NOMO-1 treated with dmso at 0.1 percent for 144 hours (cell line): ENCODE measurements at regions not wholly inside any gene's neighbourhood (a gene's known extent, or its start where the extent isn't known, plus 50 kb on each side); places are given as distances from the start of the nearest gene placed in this dataset.

Experiments used
- DNase-seq: peaks from one replicate; lab custom pipeline; 2025; ENCODE audit not compliant: unreplicated experiment; lab: John Stamatoyannopoulos, UW

DNA sequence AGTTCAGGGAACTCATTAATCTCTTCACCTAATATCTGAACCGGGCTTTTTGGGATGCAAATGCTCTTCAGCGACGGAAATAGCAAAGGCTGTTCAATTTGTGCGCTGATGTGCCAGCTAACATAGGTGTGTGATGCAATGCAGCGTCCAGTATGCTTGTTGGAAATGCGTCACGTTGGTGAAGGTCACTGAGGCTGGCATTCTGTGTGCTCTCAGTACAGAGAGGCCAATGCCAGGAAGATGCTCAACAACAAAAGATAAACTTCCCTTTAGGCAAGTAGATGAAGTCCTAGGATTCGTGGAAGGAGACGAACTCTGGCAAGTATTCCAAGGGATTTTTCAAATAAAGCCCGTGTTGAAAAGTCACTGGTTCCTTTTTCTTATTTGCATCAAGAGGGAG is 649.5 kb upstream of the MKI67 start:
- no peak for DNase-seq

DNA sequence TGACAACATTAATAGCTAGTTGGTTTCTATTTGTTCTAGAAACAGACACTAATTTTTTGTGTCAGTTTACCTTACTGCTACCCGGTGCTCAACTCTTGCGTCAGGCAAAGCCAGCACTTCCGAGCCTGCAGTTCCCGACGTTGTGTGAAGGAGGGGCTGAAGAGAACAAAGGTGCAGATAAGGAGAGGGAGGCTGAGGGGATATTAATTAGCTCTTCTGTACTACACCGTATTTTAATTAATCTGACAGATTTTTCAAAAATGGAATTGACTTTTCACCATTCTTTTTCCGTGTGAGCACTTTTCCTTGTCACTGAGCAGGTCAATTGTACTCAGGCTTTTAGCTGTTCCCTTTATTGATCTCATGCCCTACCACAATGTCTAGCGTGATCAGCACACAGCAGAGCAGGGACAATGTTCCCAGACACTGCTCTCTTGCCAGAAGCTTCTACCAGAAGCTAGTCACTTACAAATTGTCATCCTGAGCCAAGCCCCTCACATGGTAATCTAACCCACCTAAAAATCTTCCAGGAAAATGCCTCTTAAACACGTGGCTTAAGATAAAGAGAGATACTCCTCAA is 650.5 kb upstream of the MKI67 start:
- DNase-seq, result no peak

DNA sequence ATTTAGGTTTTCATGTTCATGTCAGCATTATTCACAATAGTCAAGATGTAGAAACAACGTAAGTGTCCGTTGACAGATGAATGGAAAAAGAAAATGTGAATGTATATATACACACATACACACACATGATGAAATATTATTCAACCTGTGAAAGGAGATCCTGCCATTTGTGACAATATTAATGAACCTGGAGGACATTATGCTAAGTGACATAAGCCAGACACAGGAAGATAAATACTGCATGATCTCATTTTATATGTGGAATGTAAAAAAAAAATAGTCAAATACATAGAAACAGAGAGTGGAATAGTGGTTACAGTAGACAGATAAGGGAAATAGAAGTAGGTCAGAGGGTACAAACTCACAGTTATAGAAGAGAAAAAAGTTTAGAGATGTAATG is 651.1 kb upstream of the MKI67 start:
- no peak for DNase-seq

DNA sequence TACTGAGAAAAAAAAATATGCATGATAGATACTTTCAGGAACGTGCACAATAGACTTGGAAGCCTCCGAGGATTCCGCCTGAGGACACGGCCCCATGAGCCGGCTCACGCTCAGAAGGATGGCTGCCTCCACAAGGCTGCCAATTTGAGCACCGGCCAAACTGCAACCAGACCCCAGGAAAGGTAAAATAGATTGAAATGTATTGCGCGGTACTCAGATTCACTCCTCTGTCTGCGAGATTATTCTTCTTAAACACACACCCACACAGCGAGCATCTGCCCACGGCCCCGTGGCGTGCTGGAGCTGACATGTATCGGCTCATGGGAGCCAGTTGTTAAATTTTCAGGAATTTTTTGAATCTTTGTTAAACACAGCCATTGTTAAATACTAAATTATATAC is 653.2 kb upstream of the MKI67 start:
- DNase-seq, result no peak

DNA sequence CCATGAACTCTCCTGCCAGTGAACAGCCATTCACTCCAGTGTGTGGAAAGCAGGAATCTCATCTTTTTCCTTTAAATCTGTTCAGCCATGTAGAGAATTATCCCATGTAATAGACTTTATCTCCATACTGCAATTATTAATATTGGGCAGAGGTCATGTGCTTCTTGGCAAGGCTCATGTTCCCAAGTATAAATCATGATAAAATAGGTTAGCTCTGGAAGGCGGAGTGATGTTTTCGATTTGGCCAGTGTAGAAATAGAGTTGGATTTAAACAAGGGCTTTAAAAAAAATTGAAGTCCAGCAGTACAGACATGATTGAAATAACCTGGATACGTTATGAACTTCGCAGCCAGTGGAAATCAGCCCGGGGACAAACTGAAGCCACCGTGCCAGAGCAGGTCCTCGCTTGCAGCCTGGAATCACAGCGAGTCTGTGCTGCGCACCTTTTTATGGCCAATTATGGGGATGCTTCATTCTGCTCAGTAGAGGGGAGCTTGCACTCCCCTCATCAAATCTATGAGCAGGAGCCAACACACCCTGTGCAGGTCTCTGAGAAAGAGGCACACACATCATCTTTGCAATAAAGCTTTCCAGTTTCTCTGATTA is 654.0 kb upstream of the MKI67 start:
- no peak for DNase-seq

- DNase-seq, result no peak
Observed at GRCh38 chr10:128781637-128782036, 655.4 kb upstream of the MKI67 start.

DNA sequence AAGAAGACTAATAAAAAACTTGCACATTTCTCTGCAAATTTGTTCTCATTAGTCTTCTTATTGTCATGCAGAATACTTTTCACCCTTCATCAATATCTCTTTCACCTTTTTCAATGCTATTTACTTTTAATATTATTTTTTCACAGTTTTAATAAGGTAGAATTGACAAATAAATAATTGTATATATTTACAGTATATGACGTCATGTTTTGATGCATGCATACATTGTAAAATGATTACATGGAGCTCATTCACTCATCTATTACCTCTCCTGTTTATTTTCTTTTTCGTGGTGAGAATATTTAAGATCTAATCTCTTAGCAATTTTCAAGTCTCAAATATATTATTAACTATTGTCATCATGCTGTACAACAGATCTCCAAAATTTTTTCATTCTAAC is 658.2 kb upstream of the MKI67 start:
- DNase-seq, result no peak

GRCh38 chr10:128792426-128793140 is 666.4 kb upstream of the MKI67 start:
- DNase-seq, result no peak

- no peak for DNase-seq
Observed at GRCh38 chr10:128793726-128794655, 667.8 kb upstream of the MKI67 start.

- DNase-seq, result no peak
Observed at GRCh38 chr10:128796396-128796912, 670.2 kb upstream of the MKI67 start.

- DNase-seq, result no peak
Observed at GRCh38 chr10:128802062-128802461, 665.0 kb upstream of the MGMT start.

DNA sequence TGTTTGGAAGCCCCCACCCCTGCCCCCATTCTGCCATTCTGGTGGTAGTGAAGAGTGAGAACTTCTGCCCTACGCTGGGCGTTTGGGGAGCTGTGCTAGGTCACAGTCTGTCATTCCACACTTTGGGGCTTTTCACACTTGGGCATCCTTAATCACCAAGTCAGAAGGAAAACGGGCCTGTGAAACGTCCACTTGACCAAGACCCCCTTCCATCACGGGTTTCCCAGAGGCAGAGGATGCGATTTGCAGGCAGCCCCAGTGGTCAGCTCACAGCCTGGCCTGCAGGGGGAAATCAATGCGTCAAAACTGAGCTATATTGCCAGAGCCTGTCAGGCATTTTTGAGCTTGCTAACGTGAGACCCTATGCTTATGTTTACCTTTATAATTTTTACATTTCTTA is 663.3 kb upstream of the MGMT start:
- no peak for DNase-seq

GRCh38 chr10:128804411-128804810 is 662.6 kb upstream of the MGMT start:
- DNase-seq, result no peak

DNA sequence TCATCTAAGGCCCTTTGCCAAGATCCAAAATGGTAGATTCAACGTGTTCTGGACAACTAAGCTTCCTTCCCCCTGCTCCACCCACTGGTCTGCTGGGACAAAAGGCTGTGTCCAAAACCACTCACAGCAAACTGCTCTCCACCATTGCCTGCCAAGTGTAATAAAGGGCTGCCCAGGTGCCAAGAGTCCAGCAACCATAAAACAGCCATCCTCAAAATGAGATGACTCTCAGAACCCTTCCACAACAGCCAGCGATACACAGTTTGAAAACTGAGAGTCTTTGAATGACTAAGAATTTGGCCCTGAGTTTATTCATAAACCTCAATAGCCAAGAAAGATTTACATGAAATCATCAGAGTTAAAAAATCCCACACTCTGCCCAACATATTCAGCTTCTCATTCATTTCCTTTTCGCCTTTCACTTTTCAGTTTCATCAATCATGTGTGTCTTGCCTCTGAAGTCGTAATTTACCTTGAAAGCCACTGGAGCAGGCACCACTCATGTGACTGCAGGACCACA is 658.1 kb upstream of the MGMT start:
- no peak for DNase-seq

DNA sequence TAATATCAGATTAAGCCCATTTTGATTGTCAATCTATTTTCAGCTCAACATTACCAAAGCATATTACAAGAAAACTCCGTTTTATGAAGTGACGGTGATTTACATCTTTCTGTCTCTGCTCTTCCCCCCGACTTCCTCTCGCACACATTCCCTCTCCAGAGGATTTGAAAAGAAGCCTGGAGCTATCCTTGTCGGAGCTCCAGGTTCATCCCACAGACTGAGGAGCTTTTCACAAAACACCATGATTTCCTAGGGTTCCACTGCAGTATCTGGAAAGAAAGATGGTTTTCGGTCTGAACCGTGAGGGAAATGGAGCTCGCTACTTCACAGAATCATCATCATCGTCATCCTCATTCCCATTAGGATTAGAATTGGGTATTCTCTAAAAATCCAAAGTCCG is 655.5 kb upstream of the MGMT start:
- no peak for DNase-seq

DNA sequence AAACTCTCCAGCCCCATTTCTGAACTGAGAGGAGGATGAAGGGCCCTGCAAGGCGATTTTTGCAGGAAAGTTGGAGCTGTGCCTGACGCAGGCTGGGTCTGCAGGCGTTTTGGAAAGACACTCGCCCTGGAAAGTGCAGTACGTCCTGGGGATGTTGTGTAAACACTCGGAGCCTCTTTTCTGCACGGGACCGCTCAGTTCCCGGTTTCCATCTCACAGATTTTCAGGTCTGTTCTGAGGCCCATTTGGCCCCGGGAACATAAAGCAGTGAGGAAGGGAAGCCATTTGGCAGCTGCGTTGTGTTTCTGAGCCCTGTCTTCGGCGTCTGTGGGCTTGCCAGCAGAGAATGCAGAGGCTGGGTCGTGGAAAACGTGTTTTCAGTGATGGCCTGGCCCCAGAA is 655.0 kb upstream of the MGMT start:
- no peak for DNase-seq

DNA sequence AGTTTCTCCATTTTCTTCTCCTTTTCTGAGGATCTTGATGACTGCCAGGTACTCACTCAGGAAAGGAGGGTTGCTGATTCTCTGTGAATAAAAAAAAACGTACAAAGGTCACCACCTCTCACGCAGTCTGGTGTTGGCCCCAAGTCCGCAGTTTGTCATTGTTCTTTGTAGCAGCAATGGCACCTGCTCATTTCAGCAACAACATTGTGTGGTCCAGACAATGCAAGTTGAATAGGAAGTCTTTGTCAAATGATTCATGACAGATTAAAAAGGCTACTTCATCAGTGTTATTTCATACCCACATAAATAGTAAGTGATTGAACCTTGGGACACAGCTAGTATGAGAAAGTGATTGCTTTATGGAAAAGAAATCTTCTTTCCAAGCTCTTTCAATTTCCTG is 653.5 kb upstream of the MGMT start:
- DNase-seq, result no peak

DNA sequence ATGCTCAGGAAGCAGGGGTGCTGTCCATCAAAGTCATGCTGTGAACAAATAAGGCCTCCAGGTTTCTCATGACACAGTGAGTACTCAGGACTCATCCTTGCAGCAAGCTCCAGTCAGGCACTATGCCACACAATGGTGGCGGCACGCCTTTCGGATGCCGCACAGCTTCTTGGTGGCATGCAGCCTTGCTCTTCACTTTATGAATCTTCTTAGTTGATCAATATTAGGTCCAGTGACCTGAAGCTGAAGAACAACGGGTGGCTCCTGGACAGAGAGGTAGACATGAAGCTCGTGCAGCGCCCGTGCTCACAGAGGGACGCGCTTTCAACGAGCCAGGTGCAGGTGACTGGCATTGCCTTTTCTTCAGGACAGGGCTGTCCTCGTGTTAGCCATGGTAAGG is 653.0 kb upstream of the MGMT start:
- DNase-seq, result no peak

- no peak for DNase-seq
Observed at GRCh38 chr10:128814782-128815181, 652.3 kb upstream of the MGMT start.

GRCh38 chr10:128816726-128817125 is 650.3 kb upstream of the MGMT start:
- no peak for DNase-seq

GRCh38 chr10:128817636-128818035 is 649.4 kb upstream of the MGMT start:
- DNase-seq, result no peak
